ENCODE measurements at regions not wholly inside any gene's neighbourhood (a gene's known extent, or its start where the extent isn't known, plus 50 kb on each side); places are given as distances from the start of the nearest gene placed in this dataset.

DNA sequence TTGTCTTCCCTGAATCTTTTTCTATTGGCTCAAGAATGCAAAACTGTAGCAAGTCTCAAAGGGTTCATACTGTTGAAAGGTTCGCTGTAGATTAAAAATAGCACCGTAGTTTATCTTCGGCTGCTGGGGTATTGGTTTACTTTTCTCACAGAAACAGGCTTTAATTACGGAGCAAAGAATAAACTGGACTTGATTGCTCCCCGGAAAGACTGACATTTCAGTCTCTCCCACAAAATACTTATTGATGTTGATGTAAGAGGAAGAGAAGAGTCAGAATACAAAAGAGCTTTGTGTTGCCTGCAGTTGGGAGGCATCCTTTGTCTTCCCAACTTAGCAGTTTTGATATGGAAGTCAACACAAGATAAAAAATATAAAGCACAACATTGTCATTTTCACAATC lies 183.9 kb upstream of the DMAC1 start:
- TF ChIP-seq, protein P1, sequence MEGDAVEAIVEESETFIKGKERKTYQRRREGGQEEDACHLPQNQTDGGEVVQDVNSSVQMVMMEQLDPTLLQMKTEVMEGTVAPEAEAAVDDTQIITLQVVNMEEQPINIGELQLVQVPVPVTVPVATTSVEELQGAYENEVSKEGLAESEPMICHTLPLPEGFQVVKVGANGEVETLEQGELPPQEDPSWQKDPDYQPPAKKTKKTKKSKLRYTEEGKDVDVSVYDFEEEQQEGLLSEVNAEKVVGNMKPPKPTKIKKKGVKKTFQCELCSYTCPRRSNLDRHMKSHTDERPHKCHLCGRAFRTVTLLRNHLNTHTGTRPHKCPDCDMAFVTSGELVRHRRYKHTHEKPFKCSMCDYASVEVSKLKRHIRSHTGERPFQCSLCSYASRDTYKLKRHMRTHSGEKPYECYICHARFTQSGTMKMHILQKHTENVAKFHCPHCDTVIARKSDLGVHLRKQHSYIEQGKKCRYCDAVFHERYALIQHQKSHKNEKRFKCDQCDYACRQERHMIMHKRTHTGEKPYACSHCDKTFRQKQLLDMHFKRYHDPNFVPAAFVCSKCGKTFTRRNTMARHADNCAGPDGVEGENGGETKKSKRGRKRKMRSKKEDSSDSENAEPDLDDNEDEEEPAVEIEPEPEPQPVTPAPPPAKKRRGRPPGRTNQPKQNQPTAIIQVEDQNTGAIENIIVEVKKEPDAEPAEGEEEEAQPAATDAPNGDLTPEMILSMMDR (IDR thresholded peaks at IDR 0.05) = no peak
- TF ChIP-seq POLR2AphosphoS5 (IDR thresholded peaks at IDR 0.05) (no peak), POLR2A (IDR thresholded peaks at IDR 0.05) (no peak)
